Stimulated activated CD8-positive, alpha-beta memory T cell treated with anti-CD3 and anti-CD28 coated beads, Interleukin-15, amount 100 ng/mL, for 1 hour (primary cell): ENCODE measurements at regions not wholly inside any gene's neighbourhood (a gene's known extent, or its start where the extent isn't known, plus 50 kb on each side); places are given as distances from the start of the nearest gene placed in this dataset.

Experiments used
- DNase-seq: peaks from one replicate; pipeline ENCODE4 v3.0.0-alpha.2; 2020; ENCODE audit warnings: low read depth

GRCh38 chr17:72520665-72521303, 400.0 kb downstream of the SOX9 start:
- no peak for DNase-seq

- no peak for DNase-seq
These were observed 402.7 kb downstream of the SOX9 start for GRCh38 chr17:72523491-72523890.

GRCh38 chr17:72525225-72526015, 404.6 kb downstream of the SOX9 start:
- DNase-seq, result no peak

GRCh38 chr17:72526769-72527168, 405.9 kb downstream of the SOX9 start:
- DNase-seq, result no peak

- no peak for DNase-seq
These were observed 407.0 kb downstream of the SOX9 start for GRCh38 chr17:72527789-72528188.

- no peak for DNase-seq
These were observed 407.9 kb downstream of the SOX9 start for GRCh38 chr17:72528683-72529082.

GRCh38 chr17:72529386-72529785, 408.6 kb downstream of the SOX9 start:
- no peak for DNase-seq

GRCh38 chr17:72530454-72530853, 409.6 kb downstream of the SOX9 start:
- DNase-seq, result no peak

- no peak for DNase-seq
These were observed 410.9 kb downstream of the SOX9 start for GRCh38 chr17:72531729-72532128.

- no peak for DNase-seq
These were observed 413.4 kb downstream of the SOX9 start for GRCh38 chr17:72534265-72534664.

GRCh38 chr17:72534776-72535175, 414.0 kb downstream of the SOX9 start:
- DNase-seq, result no peak

- no peak for DNase-seq
These were observed 414.5 kb downstream of the SOX9 start for GRCh38 chr17:72535346-72535745.

GRCh38 chr17:72535779-72536178, 415.0 kb downstream of the SOX9 start:
- DNase-seq, result no peak

- DNase-seq, result no peak
These were observed 416.0 kb downstream of the SOX9 start for GRCh38 chr17:72536788-72537187.

GRCh38 chr17:72538443-72538842, 417.6 kb downstream of the SOX9 start:
- no peak for DNase-seq

GRCh38 chr17:72538901-72539352, 418.1 kb downstream of the SOX9 start:
- no peak for DNase-seq

GRCh38 chr17:72539981-72540897, 419.4 kb downstream of the SOX9 start:
- peak; percentile 24 for DNase-seq

GRCh38 chr17:72542317-72542716, 421.5 kb downstream of the SOX9 start:
- no peak for DNase-seq

- no peak for DNase-seq
These were observed 424.9 kb downstream of the SOX9 start for GRCh38 chr17:72545766-72546165.

- DNase-seq, result no peak
These were observed 432.4 kb downstream of the SOX9 start for GRCh38 chr17:72553051-72553755.

GRCh38 chr17:72554508-72554907, 433.7 kb downstream of the SOX9 start:
- DNase-seq, result no peak

- no peak for DNase-seq
These were observed 434.2 kb downstream of the SOX9 start for GRCh38 chr17:72555052-72555451.
